OCI-LY3 (cell line): ENCODE measurements at regions not wholly inside any gene's neighbourhood (a gene's known extent, or its start where the extent isn't known, plus 50 kb on each side); places are given as distances from the start of the nearest gene placed in this dataset.
"Not testable (repeated sequence)": the region's sequence is repeated elsewhere in the genome, so short reads cannot be mapped to it uniquely, and the experiment has no call there.

Source experiments
- H2AFZ ChIP-seq: fragments of 200-600, 300-600 bp; shearing (Covaris generic); 2 replicates; pipeline ENCODE4 v1.6.0; 2014; ENCODE audit warnings: antibody characterized with exemption, low read depth, low read length
- H3K27ac ChIP-seq: fragments of 200-600, 300-600 bp; sonication (generic); 2 replicates; pipeline ENCODE4 v1.5.1; 2014; ENCODE audit warnings: mild to moderate bottlenecking, low read length, moderate library complexity, mixed read lengths
- H3K27me3 ChIP-seq: fragments of 200-600, 300-600 bp; sonication (generic); 2 replicates; pipeline ENCODE4 v1.6.1; 2014; ENCODE audit warnings: low read depth, low read length, mixed read lengths
- H3K36me3 ChIP-seq: fragments of 200-600, 300-600 bp; sonication (generic); replicated peaks from 2 replicates; pipeline ENCODE3; 2014; ENCODE audit warnings: low read depth, low read length, mixed read lengths
- H3K4me1 ChIP-seq: fragments of 300-600, 200-600 bp; sonication (generic); 2 replicates; pipeline ENCODE4 v1.6.1; 2014; ENCODE audit warnings: low read length, mixed read lengths
- H3K4me2 ChIP-seq: fragments of 200-600, 300-600 bp; sonication (generic); 2 replicates; pipeline ENCODE4 v1.6.1; 2014; ENCODE audit warnings: low read length, mixed read lengths
- H3K4me3 ChIP-seq: fragments of 300-600, 200-600 bp; sonication (generic); 2 replicates; pipeline ENCODE4 v1.5.1; 2014; ENCODE audit warnings: antibody characterized with exemption, mild to moderate bottlenecking, low read length, moderate library complexity
- H3K79me2 ChIP-seq: fragments of 300-600, 200-600 bp; shearing (Covaris generic); 2 replicates; pipeline ENCODE4 v1.6.1; 2014; ENCODE audit warnings: mild to moderate bottlenecking, low read length, mixed read lengths
- H3K9ac ChIP-seq: fragments of 300-600, 200-600 bp; shearing (Covaris generic); 2 replicates; pipeline ENCODE4 v1.6.0; 2014; ENCODE audit warnings: mild to moderate bottlenecking, low read length, moderate library complexity
- H3K9me3 ChIP-seq: fragments of 200-600, 300-600 bp; shearing (Covaris generic); 2 replicates; pipeline ENCODE4 v1.6.1; 2014; ENCODE audit warnings: low read length, mixed read lengths; ENCODE audit not compliant: insufficient read depth
- H4K20me1 ChIP-seq: fragments of 200-600, 300-600 bp; sonication (generic); 2 replicates; pipeline ENCODE4 v1.6.1; 2016; ENCODE audit warnings: low read length, mixed read lengths; ENCODE audit not compliant: insufficient read depth
- CTCF ChIP-seq: fragments of 200-600, 300-600 bp; sonication (generic); IDR thresholded peaks from 2 replicates; pipeline ENCODE4 v1.5.1; 2014; ENCODE audit warnings: antibody characterized with exemption, low read length, low read depth
- EZH2phosphoT487 ChIP-seq: fragments of 200-600 bp; shearing (Covaris generic); IDR thresholded peaks from 2 replicates; pipeline ENCODE4 v1.6.1; 2018; ENCODE audit warnings: antibody characterized with exemption, mixed run types, low read depth

GRCh38 chr12:127170226-127171180, 1096.5 kb upstream of the TMEM132C start:
- H3K79me2 ChIP-seq: no peaks in the 10 kb centered on the region
- no peak overlapping the region for H3K9ac ChIP-seq
- H2AFZ ChIP-seq: no peak overlapping the region
- no peaks in the 10 kb centered on the region for H3K27me3 ChIP-seq
- H3K27ac ChIP-seq: no peak overlapping the region
- H3K4me1 ChIP-seq: peaks cover 6% of the 10 kb centered on the region
- H3K4me2 ChIP-seq: no peak overlapping the region
- H4K20me1 ChIP-seq: no peaks in the 10 kb centered on the region
- H3K9me3 ChIP-seq: no peaks in the 10 kb centered on the region
- no peak for TF ChIP-seq CTCF
- TF ChIP-seq EZH2phosphoT487: no peak
- no peaks in the 10 kb centered on the region for H3K36me3 ChIP-seq
- H3K4me3 ChIP-seq: no peak overlapping the region

GRCh38 chr12:127172861-127173260, 1094.1 kb upstream of the TMEM132C start:
- Histone ChIP-seq H3K9ac (no peak overlapping the region), H2AFZ (no peak overlapping the region), H3K27me3 (no peaks in the 10 kb centered on the region), H3K27ac (no peak overlapping the region), H3K9me3 (peaks cover 14% of the 10 kb centered on the region; the same call in 1 of the 2 replicates), H3K4me1 (peaks cover 6% of the 10 kb centered on the region), H3K36me3 (no peaks in the 10 kb centered on the region), H3K4me3 (no peak overlapping the region), H3K79me2 (no peaks in the 10 kb centered on the region), H4K20me1 (no peaks in the 10 kb centered on the region), H3K4me2 (no peak overlapping the region)
- no peak for TF ChIP-seq CTCF
- no peak for TF ChIP-seq EZH2phosphoT487

- H3K4me3 ChIP-seq, H2AFZ ChIP-seq, H3K36me3 ChIP-seq, H3K4me2 ChIP-seq, H3K79me2 ChIP-seq, H3K27ac ChIP-seq, H3K4me1 ChIP-seq, H4K20me1 ChIP-seq, H3K9ac ChIP-seq, H3K27me3 ChIP-seq: not testable (repeated sequence)
- H3K9me3 ChIP-seq: peaks cover 14% of the 10 kb centered on the region; the same call in 1 of the 2 replicates
These were observed 1093.0 kb upstream of the TMEM132C start for GRCh38 chr12:127173971-127174370.

GRCh38 chr12:127174881-127175280, 1092.1 kb upstream of the TMEM132C start:
- Histone ChIP-seq H3K4me1 (peaks cover 6% of the 10 kb centered on the region), H2AFZ (no peak overlapping the region)

More at GRCh38 chr12:127174881-127175280, 1092.1 kb upstream of the TMEM132C start:
- no peaks in the 10 kb centered on the region for H3K36me3 ChIP-seq
- TF ChIP-seq EZH2phosphoT487 (no peak), CTCF (no peak)
- H3K79me2 ChIP-seq: no peaks in the 10 kb centered on the region
- H3K27ac ChIP-seq: no peak overlapping the region
- H3K4me2 ChIP-seq: no peak overlapping the region
- H4K20me1 ChIP-seq: no peaks in the 10 kb centered on the region
- no peak overlapping the region for H3K9ac ChIP-seq
- peaks cover 14% of the 10 kb centered on the region; the same call in 1 of the 2 replicates for H3K9me3 ChIP-seq
- H3K27me3 ChIP-seq: no peaks in the 10 kb centered on the region
- no peak overlapping the region for H3K4me3 ChIP-seq
